ENCODE measurements at regions not wholly inside any gene's neighbourhood (a gene's known extent, or its start where the extent isn't known, plus 50 kb on each side); places are given as distances from the start of the nearest gene placed in this dataset.

DNA sequence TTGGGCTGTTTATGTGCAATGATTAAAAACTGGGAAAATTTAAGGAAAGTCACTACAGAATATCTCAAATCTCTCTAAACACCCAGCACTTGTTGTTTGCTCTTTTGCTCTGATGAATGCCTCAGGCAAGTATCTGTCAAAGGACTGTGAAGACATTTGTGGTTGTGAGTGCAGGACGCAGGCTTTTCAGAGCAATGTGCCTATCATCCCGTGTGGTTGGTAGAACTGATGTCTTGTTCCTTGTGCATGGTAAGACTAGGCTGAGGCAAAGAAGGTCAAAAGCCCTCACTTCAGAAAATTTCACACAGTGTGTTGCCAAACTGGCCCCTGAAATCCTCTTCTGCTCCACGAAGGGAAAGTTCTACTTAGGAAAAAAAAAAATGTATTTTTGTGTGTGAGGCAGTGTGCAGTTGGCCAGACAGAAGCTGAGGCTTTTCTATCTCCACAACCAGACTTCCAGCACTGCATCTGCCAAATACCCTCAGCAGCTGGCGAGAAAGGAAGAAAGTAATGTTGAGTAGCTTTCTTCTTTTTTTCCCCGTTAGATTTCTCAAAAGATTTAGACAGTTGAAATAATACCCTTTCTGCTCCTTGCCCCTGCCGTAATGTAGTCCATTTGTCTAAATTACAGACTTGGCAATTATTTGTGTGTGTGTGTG lies 1103.1 kb downstream of the VRK1 start:
- no peak for TF ChIP-seq GATA2 (CRISPR knock-in tag; IDR thresholded peaks at IDR 0.05)
- TF ChIP-seq, protein P1, sequence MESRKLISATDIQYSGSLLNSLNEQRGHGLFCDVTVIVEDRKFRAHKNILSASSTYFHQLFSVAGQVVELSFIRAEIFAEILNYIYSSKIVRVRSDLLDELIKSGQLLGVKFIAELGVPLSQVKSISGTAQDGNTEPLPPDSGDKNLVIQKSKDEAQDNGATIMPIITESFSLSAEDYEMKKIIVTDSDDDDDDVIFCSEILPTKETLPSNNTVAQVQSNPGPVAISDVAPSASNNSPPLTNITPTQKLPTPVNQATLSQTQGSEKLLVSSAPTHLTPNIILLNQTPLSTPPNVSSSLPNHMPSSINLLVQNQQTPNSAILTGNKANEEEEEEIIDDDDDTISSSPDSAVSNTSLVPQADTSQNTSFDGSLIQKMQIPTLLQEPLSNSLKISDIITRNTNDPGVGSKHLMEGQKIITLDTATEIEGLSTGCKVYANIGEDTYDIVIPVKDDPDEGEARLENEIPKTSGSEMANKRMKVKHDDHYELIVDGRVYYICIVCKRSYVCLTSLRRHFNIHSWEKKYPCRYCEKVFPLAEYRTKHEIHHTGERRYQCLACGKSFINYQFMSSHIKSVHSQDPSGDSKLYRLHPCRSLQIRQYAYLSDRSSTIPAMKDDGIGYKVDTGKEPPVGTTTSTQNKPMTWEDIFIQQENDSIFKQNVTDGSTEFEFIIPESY (IDR thresholded peaks at IDR 0.05; ENCODE audit: borderline replicate concordance, low read depth) = no peak
- no peak for TF ChIP-seq GABPA (IDR thresholded peaks at IDR 0.05; ENCODE audit: low read depth)
- TF ChIP-seq RXRA (IDR thresholded peaks at IDR 0.05; ENCODE audit: borderline replicate concordance, low read depth) = no peak
- TF ChIP-seq, protein P2, sequence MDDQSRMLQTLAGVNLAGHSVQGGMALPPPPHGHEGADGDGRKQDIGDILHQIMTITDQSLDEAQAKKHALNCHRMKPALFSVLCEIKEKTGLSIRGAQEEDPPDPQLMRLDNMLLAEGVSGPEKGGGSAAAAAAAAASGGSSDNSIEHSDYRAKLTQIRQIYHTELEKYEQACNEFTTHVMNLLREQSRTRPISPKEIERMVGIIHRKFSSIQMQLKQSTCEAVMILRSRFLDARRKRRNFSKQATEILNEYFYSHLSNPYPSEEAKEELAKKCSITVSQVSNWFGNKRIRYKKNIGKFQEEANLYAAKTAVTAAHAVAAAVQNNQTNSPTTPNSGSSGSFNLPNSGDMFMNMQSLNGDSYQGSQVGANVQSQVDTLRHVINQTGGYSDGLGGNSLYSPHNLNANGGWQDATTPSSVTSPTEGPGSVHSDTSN (IDR thresholded peaks at IDR 0.05) = no peak
- no peak for TF ChIP-seq RCOR1 (IDR thresholded peaks at IDR 0.05; ENCODE audit: low read length)
- Histone ChIP-seq H3K79me2 (ENCODE audit: insufficient read depth) (no peaks in the 10 kb centered on the region), H3K9ac (no peak overlapping the region), H3K4me2 (no peak overlapping the region), H3K4me1 (ENCODE audit: control insufficient read depth in 1 of 2, insufficient read depth in 2 of 2, low read depth in 1 of 2, low read length in 1 of 2) (no peaks in the 10 kb centered on the region), H3K36me3 (replicated peaks in 1 of 2; ENCODE audit: control insufficient read depth in 1 of 2, insufficient read depth in 2 of 2, low read length in 1 of 2) (no peaks in the 10 kb centered on the region), H3K9me3 (no peaks in the 10 kb centered on the region), H3F3A (replicated peaks; ENCODE audit: insufficient read depth) (no peaks in the 10 kb centered on the region), H3K9me2 (no peaks in the 10 kb centered on the region), H4K20me1 (ENCODE audit: insufficient read depth) (no peaks in the 10 kb centered on the region), H3K27ac (ENCODE audit: low read depth in 2 of 2, low read length in 1 of 2) (no peak overlapping the region), H3K27me3 (ENCODE audit: insufficient read depth) (no peaks in the 10 kb centered on the region), H3K4me3 (ENCODE audit: low read depth in 2 of 2, low read length in 1 of 2) (no peak overlapping the region), H2AFZ (ENCODE audit: low read depth) (no peak overlapping the region)
- DNase-seq = no peak
- ChIA-PET POLR2A (no interaction called here), CTCF (no interaction called here)
- WGBS (ENCODE audit: low lambda C conversion rate) = 4% methylated on average over 6 of the region's 6 CpGs

DNA sequence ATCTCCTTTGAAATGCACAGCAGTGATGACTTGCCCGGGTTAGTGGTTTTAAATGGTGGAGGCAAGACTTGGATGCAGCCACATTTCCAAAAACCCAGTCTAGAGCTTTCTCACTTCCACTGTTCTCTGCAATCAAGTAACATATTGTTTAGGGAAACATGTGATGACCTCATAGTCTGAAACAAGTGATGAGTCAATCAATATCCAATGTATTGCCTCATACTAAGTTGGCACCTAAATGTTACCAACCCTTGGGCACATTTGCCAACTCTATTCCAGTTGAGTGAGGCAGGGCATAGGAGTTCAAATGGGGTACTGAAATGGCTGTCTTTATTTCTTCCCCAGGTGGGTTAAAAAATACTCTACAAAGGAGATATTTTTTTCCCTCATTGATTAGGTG lies 1105.4 kb downstream of the VRK1 start:
- Histone ChIP-seq H3F3A (replicated peaks; ENCODE audit: insufficient read depth) (no peaks in the 10 kb centered on the region), H2AFZ (ENCODE audit: low read depth) (no peak overlapping the region), H3K9me3 (no peaks in the 10 kb centered on the region), H3K9ac (no peak overlapping the region), H4K20me1 (ENCODE audit: insufficient read depth) (no peaks in the 10 kb centered on the region), H3K4me3 (ENCODE audit: low read depth in 2 of 2, low read length in 1 of 2) (no peak overlapping the region), H3K27me3 (ENCODE audit: insufficient read depth) (no peaks in the 10 kb centered on the region), H3K4me1 (ENCODE audit: control insufficient read depth in 1 of 2, insufficient read depth in 2 of 2, low read depth in 1 of 2, low read length in 1 of 2) (no peaks in the 10 kb centered on the region), H3K27ac (ENCODE audit: low read depth in 2 of 2, low read length in 1 of 2) (no peak overlapping the region), H3K36me3 (replicated peaks in 1 of 2; ENCODE audit: control insufficient read depth in 1 of 2, insufficient read depth in 2 of 2, low read length in 1 of 2) (no peaks in the 10 kb centered on the region), H3K4me2 (no peak overlapping the region), H3K9me2 (no peaks in the 10 kb centered on the region), H3K79me2 (ENCODE audit: insufficient read depth) (no peaks in the 10 kb centered on the region)
- POLR2A ChIA-PET = no interaction called here
- DNase-seq = no peak
- TF ChIP-seq POLR2AphosphoS5 (IDR thresholded peaks at IDR 0.05; ENCODE audit: low read depth, low read length) (no peak), RAD21 (IDR thresholded peaks at IDR 0.05; ENCODE audit: low read length) (no peak), RXRA (IDR thresholded peaks at IDR 0.05; ENCODE audit: borderline replicate concordance, low read depth) (no peak), FOXJ3 (CRISPR knock-in tag; IDR thresholded peaks at IDR 0.05) (no peak), RCOR1 (IDR thresholded peaks at IDR 0.05; ENCODE audit: low read length) (no peak), MXI1 (IDR thresholded peaks at IDR 0.05; ENCODE audit: low read depth, low read length) (no peak), SMC3 (IDR thresholded peaks at IDR 0.05; ENCODE audit: low read depth, low read length) (no peak), MEF2A (IDR thresholded peaks at IDR 0.05; ENCODE audit: borderline replicate concordance, low read depth) (no peak), FOXM1 (IDR thresholded peaks at IDR 0.05; ENCODE audit: low read depth) (no peak)
- TF ChIP-seq, protein P3, sequence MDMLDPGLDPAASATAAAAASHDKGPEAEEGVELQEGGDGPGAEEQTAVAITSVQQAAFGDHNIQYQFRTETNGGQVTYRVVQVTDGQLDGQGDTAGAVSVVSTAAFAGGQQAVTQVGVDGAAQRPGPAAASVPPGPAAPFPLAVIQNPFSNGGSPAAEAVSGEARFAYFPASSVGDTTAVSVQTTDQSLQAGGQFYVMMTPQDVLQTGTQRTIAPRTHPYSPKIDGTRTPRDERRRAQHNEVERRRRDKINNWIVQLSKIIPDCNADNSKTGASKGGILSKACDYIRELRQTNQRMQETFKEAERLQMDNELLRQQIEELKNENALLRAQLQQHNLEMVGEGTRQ (IDR thresholded peaks at IDR 0.05; ENCODE audit: borderline replicate concordance, low read depth, low read length) = no peak
- TF ChIP-seq, protein P4, sequence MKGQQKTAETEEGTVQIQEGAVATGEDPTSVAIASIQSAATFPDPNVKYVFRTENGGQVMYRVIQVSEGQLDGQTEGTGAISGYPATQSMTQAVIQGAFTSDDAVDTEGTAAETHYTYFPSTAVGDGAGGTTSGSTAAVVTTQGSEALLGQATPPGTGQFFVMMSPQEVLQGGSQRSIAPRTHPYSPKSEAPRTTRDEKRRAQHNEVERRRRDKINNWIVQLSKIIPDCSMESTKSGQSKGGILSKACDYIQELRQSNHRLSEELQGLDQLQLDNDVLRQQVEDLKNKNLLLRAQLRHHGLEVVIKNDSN (IDR thresholded peaks at IDR 0.05; ENCODE audit: borderline replicate concordance, low read depth) = no peak
- CTCF ChIA-PET = no interaction called here
- 0% methylated on average over 1 of the region's 1 CpG for WGBS (ENCODE audit: low lambda C conversion rate)

All from SK-N-SH (cell line).